DND-41 (cell line): ENCODE measurements at regions not wholly inside any gene's neighbourhood (a gene's known extent, or its start where the extent isn't known, plus 50 kb on each side); places are given as distances from the start of the nearest gene placed in this dataset.

ENCODE experiments used
- ATAC-seq: fragments of 200-7000 bp; cut with Tn5 transposase; 3 replicates; pipeline ENCODE4 v1.9.1; 2021; ENCODE audit warnings: low read depth; ENCODE audit not compliant: insufficient read depth
- DNase-seq: peaks from one replicate; pipeline ENCODE4 v3.0.0-alpha.2; 2020
- H2AFZ ChIP-seq: 2 replicates; pipeline ENCODE4 v1.6.0; 2012; ENCODE audit warnings: low read depth, low read length
- H3K27ac ChIP-seq: 2 replicates; pipeline ENCODE4 v1.5.1; 2012; ENCODE audit warnings: low read length, inconsistent platforms
- H3K27me3 ChIP-seq: fragments of 200-600 bp; sonication (generic); 2 replicates; pipeline ENCODE4 v1.6.0; 2012; ENCODE audit warnings: low read length, mild to moderate bottlenecking, inconsistent platforms; ENCODE audit not compliant: insufficient read depth, poor library complexity
- H3K36me3 ChIP-seq: 2 replicates; pipeline ENCODE4 v1.5.1; 2012; ENCODE audit warnings: low read length, inconsistent platforms; ENCODE audit not compliant: insufficient read depth
- H3K4me1 ChIP-seq: 2 replicates; pipeline ENCODE4 v1.5.1; 2012; ENCODE audit warnings: mild to moderate bottlenecking, low read length; ENCODE audit not compliant: insufficient read depth
- H3K4me2 ChIP-seq: 2 replicates; pipeline ENCODE4 v1.6.0; 2012; ENCODE audit warnings: mild to moderate bottlenecking, moderate library complexity, low read length, inconsistent platforms; ENCODE audit not compliant: insufficient read depth
- H3K4me3 ChIP-seq, 2 experiments: fragments of 200-600 bp in 1 of 2; shearing (Covaris generic) in 1 of 2; 2 replicates each; pipeline ENCODE4 v1.5.1; 2012 to 2016; ENCODE audit warnings: inconsistent platforms in 2 of 2, low read length in 2 of 2, mild to moderate bottlenecking in 2 of 2, low read depth in 1 of 2, moderate library complexity in 1 of 2
- H3K79me2 ChIP-seq: 2 replicates; pipeline ENCODE4 v1.6.0; 2012; ENCODE audit warnings: low read length, inconsistent platforms; ENCODE audit not compliant: insufficient read depth
- H3K9ac ChIP-seq: 2 replicates; pipeline ENCODE4 v1.6.0; 2012; ENCODE audit warnings: low read depth, mild to moderate bottlenecking, inconsistent platforms, low read length, moderate library complexity
- H3K9me3 ChIP-seq: 2 replicates; pipeline ENCODE4 v1.5.1; 2012; ENCODE audit warnings: low read length, moderate library complexity, mild to moderate bottlenecking, inconsistent platforms; ENCODE audit not compliant: insufficient read depth, severe bottlenecking
- H4K20me1 ChIP-seq: 2 replicates; pipeline ENCODE4 v1.6.0; 2012; ENCODE audit warnings: low read length; ENCODE audit not compliant: insufficient read depth
- EZH2 ChIP-seq: IDR thresholded peaks from 3 replicates; pipeline ENCODE4 v1.6.1; 2012; ENCODE audit warnings: borderline replicate concordance, low read depth, mild to moderate bottlenecking, moderate library complexity, low read length, inconsistent platforms; ENCODE audit not compliant: severe bottlenecking
- TF ChIP-seq, protein P1 (sequence below): IDR thresholded peaks from 2 replicates; pipeline ENCODE4 v1.5.1; 2012; ENCODE audit warnings: borderline replicate concordance, low read length, moderate library complexity, mild to moderate bottlenecking; ENCODE audit not compliant: poor library complexity, severe bottlenecking; ENCODE audit errors: extremely low read depth

DNA sequence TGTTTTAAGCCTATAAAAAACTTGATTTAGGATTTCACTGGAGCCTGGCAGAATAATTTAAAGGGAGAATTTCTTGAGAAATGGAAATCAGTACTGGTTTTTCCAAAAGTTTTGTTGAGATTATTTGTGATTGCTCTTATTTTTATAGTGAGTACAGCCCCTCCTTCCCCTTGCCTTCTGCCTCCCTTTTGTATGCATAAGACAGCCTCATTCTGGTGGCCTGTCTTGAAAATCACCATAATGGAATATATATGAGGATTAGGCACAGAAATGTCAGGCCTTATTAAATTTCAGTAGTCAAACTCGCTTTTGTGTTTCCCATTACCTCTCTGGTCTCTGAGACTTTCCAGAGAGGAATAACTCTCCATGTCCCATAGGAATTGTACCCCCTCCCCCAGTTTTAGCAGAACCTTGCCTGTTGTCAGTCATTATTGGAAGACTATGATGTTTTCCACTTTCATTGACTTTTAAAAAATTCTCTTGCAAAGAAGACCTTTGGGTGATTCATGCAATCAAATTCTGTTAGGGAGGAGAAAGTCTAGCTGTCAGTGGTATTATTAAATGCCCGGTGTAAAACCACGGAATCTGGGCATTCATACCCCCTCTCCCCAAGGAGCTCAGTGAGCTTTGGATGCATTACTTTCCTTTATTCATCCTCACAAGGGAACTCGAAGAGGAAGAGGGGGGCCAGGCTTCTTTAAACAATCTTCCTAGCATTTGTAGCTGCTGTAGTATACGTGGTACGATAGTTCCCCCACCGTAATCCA is 171.6 kb upstream of the TSC22D2 start:
- Histone ChIP-seq H2AFZ (no peak overlapping the region), H3K9ac (no peak overlapping the region), H3K4me1 (no peaks in the 10 kb centered on the region)

DNA sequence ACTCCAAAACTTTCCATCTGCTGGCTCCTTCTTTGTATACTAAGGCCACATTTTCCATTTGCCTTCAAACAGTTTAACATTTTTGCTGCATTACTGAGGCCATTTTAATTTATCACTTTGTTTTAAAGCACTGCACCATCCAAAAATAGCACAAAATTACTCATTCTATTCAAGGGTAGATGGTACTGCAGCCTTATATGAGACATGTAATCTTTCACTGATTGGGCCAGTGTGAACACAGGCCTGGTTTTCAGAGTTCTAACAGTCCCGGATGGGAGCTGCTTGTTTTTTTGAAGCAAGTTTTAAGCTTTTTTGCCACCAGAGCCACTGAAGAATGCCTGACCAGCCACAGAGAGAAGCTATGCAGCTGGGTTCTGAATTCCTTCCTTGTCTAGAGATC is 172.3 kb upstream of the TSC22D2 start:
- Histone ChIP-seq H3K79me2 (no peaks in the 10 kb centered on the region), H3K36me3 (no peaks in the 10 kb centered on the region), H3K27ac (no peak overlapping the region), H3K4me3 (no peak overlapping the region), H3K9me3 (no peaks in the 10 kb centered on the region), H3K27me3 (peaks cover 2% of the 10 kb centered on the region), H4K20me1 (no peaks in the 10 kb centered on the region), H3K4me1 (no peaks in the 10 kb centered on the region), H3K4me2 (no peak overlapping the region), H3K9ac (no peak overlapping the region), H2AFZ (no peak overlapping the region)
- TF ChIP-seq, protein P1, sequence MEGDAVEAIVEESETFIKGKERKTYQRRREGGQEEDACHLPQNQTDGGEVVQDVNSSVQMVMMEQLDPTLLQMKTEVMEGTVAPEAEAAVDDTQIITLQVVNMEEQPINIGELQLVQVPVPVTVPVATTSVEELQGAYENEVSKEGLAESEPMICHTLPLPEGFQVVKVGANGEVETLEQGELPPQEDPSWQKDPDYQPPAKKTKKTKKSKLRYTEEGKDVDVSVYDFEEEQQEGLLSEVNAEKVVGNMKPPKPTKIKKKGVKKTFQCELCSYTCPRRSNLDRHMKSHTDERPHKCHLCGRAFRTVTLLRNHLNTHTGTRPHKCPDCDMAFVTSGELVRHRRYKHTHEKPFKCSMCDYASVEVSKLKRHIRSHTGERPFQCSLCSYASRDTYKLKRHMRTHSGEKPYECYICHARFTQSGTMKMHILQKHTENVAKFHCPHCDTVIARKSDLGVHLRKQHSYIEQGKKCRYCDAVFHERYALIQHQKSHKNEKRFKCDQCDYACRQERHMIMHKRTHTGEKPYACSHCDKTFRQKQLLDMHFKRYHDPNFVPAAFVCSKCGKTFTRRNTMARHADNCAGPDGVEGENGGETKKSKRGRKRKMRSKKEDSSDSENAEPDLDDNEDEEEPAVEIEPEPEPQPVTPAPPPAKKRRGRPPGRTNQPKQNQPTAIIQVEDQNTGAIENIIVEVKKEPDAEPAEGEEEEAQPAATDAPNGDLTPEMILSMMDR = no peak
- no peak for TF ChIP-seq EZH2
- DNase-seq = no peak
- no peak for ATAC-seq

More for the DNA sequence above, 171.6 kb upstream of the TSC22D2 start:
- ATAC-seq = no peak
- TF ChIP-seq, protein P1 = no peak
- TF ChIP-seq EZH2 = no peak
- Histone ChIP-seq H3K79me2 (no peaks in the 10 kb centered on the region), H3K27ac (no peak overlapping the region), H4K20me1 (no peaks in the 10 kb centered on the region), H3K27me3 (peaks cover 2% of the 10 kb centered on the region), H3K4me2 (no peak overlapping the region), H3K4me3 (no peak overlapping the region), H3K36me3 (no peaks in the 10 kb centered on the region), H3K9me3 (no peaks in the 10 kb centered on the region)
- DNase-seq = no peak

DNA sequence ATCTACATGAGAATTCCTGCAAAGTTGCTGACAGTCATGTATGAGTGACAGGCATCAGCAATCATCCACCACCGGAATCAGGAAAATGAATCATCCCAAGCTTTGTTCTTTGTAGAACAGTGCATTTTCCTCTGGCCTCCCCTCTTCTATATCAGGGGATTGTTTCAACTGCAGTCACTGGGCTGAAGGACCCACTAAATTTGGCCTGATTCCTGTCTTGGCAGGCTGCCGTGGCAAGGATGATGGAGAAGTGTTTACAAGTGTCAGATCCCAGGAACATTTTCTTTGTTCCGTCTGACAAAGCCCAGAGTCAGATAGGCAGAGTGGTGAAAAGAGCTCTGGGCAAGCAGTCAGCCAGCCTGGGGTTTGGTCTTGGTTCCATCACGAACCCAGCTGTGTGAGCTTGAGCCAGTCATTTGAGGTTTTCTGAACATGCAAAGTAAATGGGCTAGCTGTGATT is 175.1 kb upstream of the TSC22D2 start:
- no peak overlapping the region for H3K4me2 ChIP-seq
- no peak overlapping the region for H3K27ac ChIP-seq
- H3K27me3 ChIP-seq = peaks cover 2% of the 10 kb centered on the region
- no peaks in the 10 kb centered on the region for H3K36me3 ChIP-seq
- TF ChIP-seq, protein P1 = no peak
- TF ChIP-seq EZH2 = no peak
- no peaks in the 10 kb centered on the region for H4K20me1 ChIP-seq
- no peak overlapping the region for H3K9ac ChIP-seq
- no peaks in the 10 kb centered on the region for H3K4me1 ChIP-seq
- H2AFZ ChIP-seq = no peak overlapping the region
- no peak for ATAC-seq
- H3K9me3 ChIP-seq = no peaks in the 10 kb centered on the region
- H3K4me3 ChIP-seq = no peak overlapping the region
- H3K79me2 ChIP-seq = no peaks in the 10 kb centered on the region
- DNase-seq = no peak
